Astrocyte (in vitro differentiated cells and primary cell): ENCODE measurements at regions not wholly inside any gene's neighbourhood (a gene's known extent, or its start where the extent isn't known, plus 50 kb on each side); places are given as distances from the start of the nearest gene placed in this dataset.
"Not testable (repeated sequence)": the region's sequence is repeated elsewhere in the genome, so short reads cannot be mapped to it uniquely, and the experiment has no call there.

Source experiments
- DNase-seq: peaks from one replicate; pipeline ENCODE4 v3.0.0-alpha.2; 2010; ENCODE audit warnings: low read depth
- FAIRE-seq: peaks from 2 replicates; lab custom pipeline; 2011; peaks lifted over from hg19 to GRCh38; lab: Jason Lieb, UNC
- H2AFZ ChIP-seq: 2 replicates; pipeline ENCODE4 v1.6.0; 2012; ENCODE audit warnings: low read depth, low read length, inconsistent platforms
- H3K27ac ChIP-seq: 2 replicates; pipeline ENCODE4 v1.5.1; 2011; ENCODE audit warnings: low read depth, low read length, inconsistent platforms
- H3K27me3 ChIP-seq: 2 replicates; pipeline ENCODE4 v1.6.0; 2011; ENCODE audit warnings: low read length, inconsistent platforms; ENCODE audit not compliant: insufficient read depth
- H3K36me3 ChIP-seq: 2 replicates; pipeline ENCODE4 v1.5.1; 2011; ENCODE audit warnings: low read length, inconsistent platforms; ENCODE audit not compliant: insufficient read depth
- H3K4me1 ChIP-seq: 2 replicates; pipeline ENCODE4 v1.5.1; 2011; ENCODE audit warnings: low read length, inconsistent platforms; ENCODE audit not compliant: insufficient read depth
- H3K4me2 ChIP-seq: 2 replicates; pipeline ENCODE4 v1.6.0; 2012; ENCODE audit warnings: low read length, inconsistent platforms
- H3K4me3 ChIP-seq: 2 replicates; pipeline ENCODE4 v1.5.1; 2011; ENCODE audit warnings: low read depth, mild to moderate bottlenecking, low read length, inconsistent platforms; ENCODE audit not compliant: insufficient read depth
- H3K79me2 ChIP-seq: 2 replicates; pipeline ENCODE4 v1.6.0; 2012; ENCODE audit warnings: mild to moderate bottlenecking, low read length, inconsistent platforms; ENCODE audit not compliant: insufficient read depth
- H3K9ac ChIP-seq: 2 replicates; pipeline ENCODE4 v1.6.0; 2012; ENCODE audit warnings: mild to moderate bottlenecking, low read length, inconsistent platforms
- H3K9me3 ChIP-seq: 2 replicates; pipeline ENCODE4 v1.5.1; 2012; ENCODE audit warnings: low read depth, mild to moderate bottlenecking, low read length, inconsistent platforms; ENCODE audit not compliant: insufficient read depth
- H4K20me1 ChIP-seq: 2 replicates; pipeline ENCODE4 v1.6.0; 2012; ENCODE audit warnings: low read length, inconsistent platforms; ENCODE audit not compliant: insufficient read depth
- H3K27ac Mint-ChIP-seq: one replicate; pipeline ENCODE4 v1.8.0; 2021; ENCODE audit warnings: mild to moderate bottlenecking, mixed read lengths; ENCODE audit not compliant: unreplicated experiment
- H3K27me3 Mint-ChIP-seq: one replicate; pipeline ENCODE4 v1.8.0; 2021; ENCODE audit warnings: low read depth, mixed read lengths; ENCODE audit not compliant: unreplicated experiment
- H3K36me3 Mint-ChIP-seq: one replicate; pipeline ENCODE4 v1.8.0; 2021; ENCODE audit warnings: low read depth, mixed read lengths; ENCODE audit not compliant: unreplicated experiment
- H3K4me1 Mint-ChIP-seq: one replicate; pipeline ENCODE4 v1.8.0; 2021; ENCODE audit warnings: low read depth, mixed read lengths; ENCODE audit not compliant: unreplicated experiment
- H3K4me3 Mint-ChIP-seq: one replicate; pipeline ENCODE4 v1.8.0; 2021; ENCODE audit warnings: mild to moderate bottlenecking, moderate library complexity, mixed read lengths; ENCODE audit not compliant: unreplicated experiment
- H3K9me3 Mint-ChIP-seq: one replicate; pipeline ENCODE4 v1.8.0; 2021; ENCODE audit warnings: mild to moderate bottlenecking, mixed read lengths; ENCODE audit not compliant: unreplicated experiment
- EZH2 ChIP-seq: IDR thresholded peaks from 2 replicates; pipeline ENCODE4 v1.6.1; 2012; ENCODE audit warnings: mild to moderate bottlenecking, low read length, inconsistent platforms; ENCODE audit not compliant: insufficient read depth
- TF ChIP-seq, protein P1 (sequence below): IDR thresholded peaks from 2 replicates; pipeline ENCODE4 v1.5.1; 2011; ENCODE audit warnings: low read depth, mild to moderate bottlenecking, inconsistent platforms, low read length, moderate library complexity; ENCODE audit not compliant: insufficient read depth

DNA sequence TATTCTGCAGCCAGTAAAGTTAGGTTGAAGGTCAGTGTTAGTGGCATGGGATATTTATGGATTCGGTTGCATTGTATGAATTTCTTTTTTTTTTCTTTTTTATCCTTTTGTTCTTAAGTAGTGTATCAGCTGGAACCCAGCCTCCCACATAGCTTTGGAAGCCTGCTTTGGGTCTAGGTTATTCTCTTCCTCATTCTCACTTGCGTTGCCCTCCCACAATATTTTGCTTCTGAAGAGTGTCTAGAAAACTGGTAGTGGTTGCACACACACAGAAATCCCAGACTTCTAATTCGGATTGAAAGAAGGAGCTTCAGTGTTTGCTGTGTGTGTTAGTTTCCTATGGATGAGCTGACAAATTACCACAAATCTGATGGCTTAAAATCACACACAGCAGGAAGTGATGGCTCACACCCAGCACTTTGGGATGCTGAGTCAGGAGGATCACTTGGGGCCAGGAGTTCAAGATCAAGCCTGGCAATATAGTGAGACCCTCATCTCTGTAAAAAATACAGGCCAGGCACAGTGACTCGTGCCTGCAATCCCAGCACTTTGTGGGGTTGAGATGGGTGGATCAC is 104.8 kb downstream of the ARL4C start:
- Histone ChIP-seq H3K9me3 (no peaks in the 10 kb centered on the region), H3K9ac (no peak overlapping the region), H3K27ac (no peak overlapping the region), H3K79me2 (no peaks in the 10 kb centered on the region), H3K36me3 (no peaks in the 10 kb centered on the region), H3K4me1 (no peaks in the 10 kb centered on the region), H3K4me2 (no peak overlapping the region), H4K20me1 (no peaks in the 10 kb centered on the region), H2AFZ (no peak overlapping the region), H3K27me3 (no peaks in the 10 kb centered on the region), H3K4me3 (no peak overlapping the region)
- DNase-seq, result no peak
- Mint-ChIP-seq H3K27me3 (peaks cover 12% of the 10 kb centered on the region), H3K36me3 (no peaks in the 10 kb centered on the region), H3K4me3 (no peak overlapping the region), H3K9me3 (no peaks in the 10 kb centered on the region), H3K27ac (no peak overlapping the region), H3K4me1 (no peaks in the 10 kb centered on the region)
- FAIRE-seq, result no peak
- TF ChIP-seq, protein P1, sequence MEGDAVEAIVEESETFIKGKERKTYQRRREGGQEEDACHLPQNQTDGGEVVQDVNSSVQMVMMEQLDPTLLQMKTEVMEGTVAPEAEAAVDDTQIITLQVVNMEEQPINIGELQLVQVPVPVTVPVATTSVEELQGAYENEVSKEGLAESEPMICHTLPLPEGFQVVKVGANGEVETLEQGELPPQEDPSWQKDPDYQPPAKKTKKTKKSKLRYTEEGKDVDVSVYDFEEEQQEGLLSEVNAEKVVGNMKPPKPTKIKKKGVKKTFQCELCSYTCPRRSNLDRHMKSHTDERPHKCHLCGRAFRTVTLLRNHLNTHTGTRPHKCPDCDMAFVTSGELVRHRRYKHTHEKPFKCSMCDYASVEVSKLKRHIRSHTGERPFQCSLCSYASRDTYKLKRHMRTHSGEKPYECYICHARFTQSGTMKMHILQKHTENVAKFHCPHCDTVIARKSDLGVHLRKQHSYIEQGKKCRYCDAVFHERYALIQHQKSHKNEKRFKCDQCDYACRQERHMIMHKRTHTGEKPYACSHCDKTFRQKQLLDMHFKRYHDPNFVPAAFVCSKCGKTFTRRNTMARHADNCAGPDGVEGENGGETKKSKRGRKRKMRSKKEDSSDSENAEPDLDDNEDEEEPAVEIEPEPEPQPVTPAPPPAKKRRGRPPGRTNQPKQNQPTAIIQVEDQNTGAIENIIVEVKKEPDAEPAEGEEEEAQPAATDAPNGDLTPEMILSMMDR, result no peak
- no peak for TF ChIP-seq EZH2

DNA sequence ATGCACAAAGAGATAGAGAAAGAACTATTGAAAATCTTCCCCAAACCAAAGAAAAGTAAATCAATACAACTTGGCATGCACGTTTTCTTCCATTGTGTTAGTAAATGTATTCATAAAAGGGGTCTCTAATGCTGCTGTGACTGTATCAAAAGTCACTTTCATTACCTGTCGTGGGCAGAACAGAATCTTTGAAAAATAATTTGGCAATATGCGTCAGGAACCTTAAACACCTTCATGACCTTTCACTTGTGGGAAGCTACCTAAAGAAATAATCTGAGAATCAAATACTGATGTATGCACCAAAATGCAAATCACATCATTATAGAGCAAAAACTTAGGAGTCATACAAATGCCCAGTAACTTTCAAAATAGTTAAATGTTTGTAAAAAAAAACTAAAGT is 105.3 kb downstream of the ARL4C start:
- H3K79me2 ChIP-seq, result no peaks in the 10 kb centered on the region
- no peak overlapping the region for H3K4me2 ChIP-seq
- no peak overlapping the region for H3K4me3 ChIP-seq
- DNase-seq, result no peak
- no peak overlapping the region for H3K4me3 Mint-ChIP-seq
- no peaks in the 10 kb centered on the region for H3K4me1 Mint-ChIP-seq
- peaks cover 3% of the 10 kb centered on the region for H3K9me3 Mint-ChIP-seq
- H3K27me3 Mint-ChIP-seq, result peaks cover 14% of the 10 kb centered on the region
- no peak overlapping the region for H3K27ac ChIP-seq
- H3K9me3 ChIP-seq, result no peaks in the 10 kb centered on the region
- no peak overlapping the region for H3K9ac ChIP-seq
- no peak for FAIRE-seq
- H3K27me3 ChIP-seq, result no peaks in the 10 kb centered on the region
- H3K36me3 ChIP-seq, result no peaks in the 10 kb centered on the region
- TF ChIP-seq, protein P1, result no peak
- TF ChIP-seq EZH2, result no peak
- H3K4me1 ChIP-seq, result no peaks in the 10 kb centered on the region
- H3K36me3 Mint-ChIP-seq, result no peaks in the 10 kb centered on the region
- H2AFZ ChIP-seq, result no peak overlapping the region
- H4K20me1 ChIP-seq, result no peaks in the 10 kb centered on the region
- H3K27ac Mint-ChIP-seq, result no peak overlapping the region

DNA sequence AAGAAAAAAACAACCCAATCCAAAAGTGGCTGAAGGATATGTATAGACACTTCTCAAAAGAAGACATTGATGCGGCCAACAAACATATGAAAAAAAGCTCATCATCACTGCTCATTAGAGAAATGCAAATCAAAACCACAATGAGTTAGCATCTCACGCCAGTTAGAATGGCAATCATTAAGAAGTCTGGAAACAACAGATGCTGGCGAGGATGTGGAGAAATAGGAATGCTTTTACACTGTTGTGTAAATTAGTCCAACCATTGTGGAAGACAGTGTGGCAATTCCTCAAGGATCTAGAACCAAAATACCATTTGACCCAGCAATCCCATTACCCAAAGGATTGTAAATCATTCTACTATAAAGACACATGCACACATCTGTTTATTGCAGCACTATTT is 107.2 kb downstream of the ARL4C start:
- FAIRE-seq, result not testable (repeated sequence)

More for the DNA sequence above, 107.2 kb downstream of the ARL4C start:
- not testable (repeated sequence) for H3K27ac Mint-ChIP-seq, H3K4me1 Mint-ChIP-seq, H3K4me1 ChIP-seq, H4K20me1 ChIP-seq, H3K27ac ChIP-seq, H3K4me3 ChIP-seq, H3K27me3 Mint-ChIP-seq, H3K9me3 Mint-ChIP-seq, H3K36me3 ChIP-seq, H3K4me3 Mint-ChIP-seq, H3K4me2 ChIP-seq, H3K9ac ChIP-seq, H3K27me3 ChIP-seq, H3K36me3 Mint-ChIP-seq, H3K9me3 ChIP-seq, H2AFZ ChIP-seq, H3K79me2 ChIP-seq, DNase-seq
